Endodermal cell (in vitro differentiated cells): ENCODE measurements at regions not wholly inside any gene's neighbourhood (a gene's known extent, or its start where the extent isn't known, plus 50 kb on each side); places are given as distances from the start of the nearest gene placed in this dataset.

Source experiments
- DNase-seq: peaks from one replicate; pipeline ENCODE4 v3.0.0-alpha.2; 2017
- H3K27ac ChIP-seq: 2 replicates; pipeline ENCODE4 v1.5.1; 2013; ENCODE audit warnings: mild to moderate bottlenecking, low read depth, low read length, moderate library complexity
- H3K27me3 ChIP-seq: 2 replicates; pipeline ENCODE4 v1.6.1; 2013; ENCODE audit warnings: mild to moderate bottlenecking, low read length, moderate library complexity; ENCODE audit not compliant: insufficient read depth, control insufficient read depth, poor library complexity, severe bottlenecking
- H3K36me3 ChIP-seq: 2 replicates; pipeline ENCODE4 v1.7.0; 2013; ENCODE audit warnings: mild to moderate bottlenecking, low read length, moderate library complexity; ENCODE audit not compliant: control insufficient read depth, insufficient read depth
- H3K4me1 ChIP-seq: one replicate; pipeline ENCODE4 v1.7.0; 2013; ENCODE audit warnings: low read length; ENCODE audit not compliant: control insufficient read depth, insufficient read depth
- H3K4me3 ChIP-seq: 2 replicates; pipeline ENCODE4 v1.5.1; 2013; ENCODE audit warnings: mild to moderate bottlenecking, low read length, moderate library complexity
- H3K9ac ChIP-seq: 2 replicates; pipeline ENCODE4 v1.6.1; 2013; ENCODE audit warnings: mild to moderate bottlenecking, low read length, moderate library complexity; ENCODE audit not compliant: poor library complexity, severe bottlenecking; ENCODE audit errors: extremely low read depth
- H3K9me3 ChIP-seq: 2 replicates; pipeline ENCODE4 v1.6.1; 2013; ENCODE audit warnings: mild to moderate bottlenecking, low read length, moderate library complexity; ENCODE audit not compliant: control insufficient read depth
- H3K27ac Mint-ChIP-seq: 2 replicates; pipeline ENCODE4 v1.8.0; 2020; ENCODE audit warnings: mixed read lengths
- H3K27me3 Mint-ChIP-seq: 2 replicates; pipeline ENCODE4 v1.8.0; 2021; ENCODE audit warnings: mild to moderate bottlenecking, mixed read lengths; ENCODE audit not compliant: insufficient read depth
- H3K36me3 Mint-ChIP-seq: 2 replicates; pipeline ENCODE4 v1.8.0; 2020; ENCODE audit warnings: low read depth, mixed read lengths
- H3K4me1 Mint-ChIP-seq: 2 replicates; pipeline ENCODE4 v1.8.0; 2020; ENCODE audit warnings: mixed read lengths
- H3K4me3 Mint-ChIP-seq: 2 replicates; pipeline ENCODE4 v1.8.0; 2020; ENCODE audit warnings: mild to moderate bottlenecking, moderate library complexity, mixed read lengths
- H3K9me3 Mint-ChIP-seq: 2 replicates; pipeline ENCODE4 v1.8.0; 2020; ENCODE audit warnings: mild to moderate bottlenecking, mixed read lengths
- WGBS, 2 experiments: methylation state at CpG; one replicate each; pipeline versions ENCODE4 v1.1.5 to v1.1.7; 2013; ENCODE audit warnings: missing lambda C conversion rate in 2 of 2, mixed read lengths in 1 of 2; ENCODE audit not compliant: insufficient coverage in 1 of 2, insufficient read length in 1 of 2; 5-methylcytosine and 5-hydroxymethylcytosine counted together
- TF ChIP-seq, protein P1 (sequence below): fragments of 200-600 bp; sonication (generic); conservative IDR thresholded peaks from 2 replicates; pipeline ENCODE4 v1.5.0; 2021; ENCODE audit warnings: antibody characterized with exemption, mild to moderate bottlenecking

DNA sequence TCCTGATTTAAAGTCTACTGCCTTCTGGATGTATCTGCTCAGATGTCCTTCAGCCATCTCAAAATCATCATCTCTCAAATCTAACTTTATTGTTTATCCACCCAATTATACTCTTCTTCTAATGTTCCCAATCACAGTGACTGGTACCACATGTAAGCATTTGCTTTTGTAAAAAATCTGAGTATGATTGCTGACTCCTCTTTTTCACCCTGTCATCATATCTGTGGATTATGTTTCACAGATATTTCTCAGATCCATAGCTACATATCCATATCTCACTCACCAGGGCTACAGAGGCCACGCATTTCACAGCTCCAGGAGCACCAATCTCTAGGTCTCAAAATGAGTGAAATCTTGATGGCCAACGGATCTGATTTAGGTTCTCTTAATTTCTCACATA is 76.1 kb downstream of the DHRS2 start:
- no peak overlapping the region for H3K4me3 Mint-ChIP-seq
- H3K27ac Mint-ChIP-seq, result no peak overlapping the region
- Histone ChIP-seq H3K9ac (no peak overlapping the region), H3K36me3 (no peaks in the 10 kb centered on the region), H3K27me3 (no peaks in the 10 kb centered on the region), H3K27ac (no peak overlapping the region), H3K4me3 (no peak overlapping the region), H3K4me1 (no peaks in the 10 kb centered on the region), H3K9me3 (peaks cover 24% of the 10 kb centered on the region)
- H3K9me3 Mint-ChIP-seq, result peaks cover 67% of the 10 kb centered on the region
- no peaks in the 10 kb centered on the region for H3K4me1 Mint-ChIP-seq
- H3K27me3 Mint-ChIP-seq, result no peaks in the 10 kb centered on the region
- TF ChIP-seq, protein P1, sequence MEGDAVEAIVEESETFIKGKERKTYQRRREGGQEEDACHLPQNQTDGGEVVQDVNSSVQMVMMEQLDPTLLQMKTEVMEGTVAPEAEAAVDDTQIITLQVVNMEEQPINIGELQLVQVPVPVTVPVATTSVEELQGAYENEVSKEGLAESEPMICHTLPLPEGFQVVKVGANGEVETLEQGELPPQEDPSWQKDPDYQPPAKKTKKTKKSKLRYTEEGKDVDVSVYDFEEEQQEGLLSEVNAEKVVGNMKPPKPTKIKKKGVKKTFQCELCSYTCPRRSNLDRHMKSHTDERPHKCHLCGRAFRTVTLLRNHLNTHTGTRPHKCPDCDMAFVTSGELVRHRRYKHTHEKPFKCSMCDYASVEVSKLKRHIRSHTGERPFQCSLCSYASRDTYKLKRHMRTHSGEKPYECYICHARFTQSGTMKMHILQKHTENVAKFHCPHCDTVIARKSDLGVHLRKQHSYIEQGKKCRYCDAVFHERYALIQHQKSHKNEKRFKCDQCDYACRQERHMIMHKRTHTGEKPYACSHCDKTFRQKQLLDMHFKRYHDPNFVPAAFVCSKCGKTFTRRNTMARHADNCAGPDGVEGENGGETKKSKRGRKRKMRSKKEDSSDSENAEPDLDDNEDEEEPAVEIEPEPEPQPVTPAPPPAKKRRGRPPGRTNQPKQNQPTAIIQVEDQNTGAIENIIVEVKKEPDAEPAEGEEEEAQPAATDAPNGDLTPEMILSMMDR, result no peak
- no peak for DNase-seq
- WGBS, 2 experiments, result 47 to 64% methylated on average over 2 of the region's 2 CpGs
- no peaks in the 10 kb centered on the region for H3K36me3 Mint-ChIP-seq

DNA sequence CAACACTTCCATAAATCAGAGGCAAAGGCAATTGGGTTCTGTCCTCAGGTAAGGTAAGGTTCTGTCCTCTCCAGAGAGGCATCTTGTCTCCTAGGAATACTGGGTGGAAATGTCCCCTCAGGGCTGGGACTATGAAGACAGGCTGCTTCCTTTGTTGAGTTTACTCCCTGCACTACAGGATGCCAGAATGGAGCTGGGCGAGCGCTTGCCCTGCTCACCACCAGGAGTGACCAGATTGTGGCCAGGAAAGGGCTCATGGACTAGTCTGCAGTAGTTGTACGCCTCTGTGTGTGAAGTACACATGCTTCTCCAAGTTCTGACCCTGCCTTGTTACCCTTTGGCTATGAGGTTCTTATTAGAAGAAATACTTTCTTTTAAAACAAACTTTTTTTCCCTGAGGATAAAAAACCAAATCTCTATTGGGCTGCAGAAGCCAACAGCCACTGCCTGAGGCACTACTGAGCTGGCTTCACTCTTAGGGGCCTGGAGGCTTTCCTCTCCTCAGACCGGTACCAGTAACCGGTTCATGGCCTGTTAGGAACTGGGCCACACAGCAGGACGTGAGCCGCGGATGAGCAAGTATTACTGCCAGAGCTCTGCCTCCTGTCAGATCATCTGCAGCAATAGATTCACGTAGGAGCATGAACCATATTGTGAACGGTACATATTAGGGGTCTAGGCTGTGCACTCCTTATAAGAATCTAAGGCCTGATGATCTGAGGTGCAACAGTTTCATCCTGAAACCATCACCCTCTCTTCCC is 83.2 kb downstream of the DHRS2 start:
- no peak for DNase-seq
- 87 to 92% methylated on average over 7 to 10 of the region's 10 CpGs for WGBS, 2 experiments
- Mint-ChIP-seq H3K27me3 (no peaks in the 10 kb centered on the region), H3K4me3 (no peak overlapping the region), H3K36me3 (no peaks in the 10 kb centered on the region), H3K4me1 (no peaks in the 10 kb centered on the region), H3K9me3 (peaks cover 26% of the 10 kb centered on the region), H3K27ac (no peak overlapping the region)
- TF ChIP-seq, protein P1, result no peak
- Histone ChIP-seq H3K9ac (no peak overlapping the region), H3K27ac (no peak overlapping the region), H3K4me1 (no peaks in the 10 kb centered on the region), H3K36me3 (no peaks in the 10 kb centered on the region), H3K4me3 (no peak overlapping the region), H3K9me3 (no peaks in the 10 kb centered on the region), H3K27me3 (no peaks in the 10 kb centered on the region)

DNA sequence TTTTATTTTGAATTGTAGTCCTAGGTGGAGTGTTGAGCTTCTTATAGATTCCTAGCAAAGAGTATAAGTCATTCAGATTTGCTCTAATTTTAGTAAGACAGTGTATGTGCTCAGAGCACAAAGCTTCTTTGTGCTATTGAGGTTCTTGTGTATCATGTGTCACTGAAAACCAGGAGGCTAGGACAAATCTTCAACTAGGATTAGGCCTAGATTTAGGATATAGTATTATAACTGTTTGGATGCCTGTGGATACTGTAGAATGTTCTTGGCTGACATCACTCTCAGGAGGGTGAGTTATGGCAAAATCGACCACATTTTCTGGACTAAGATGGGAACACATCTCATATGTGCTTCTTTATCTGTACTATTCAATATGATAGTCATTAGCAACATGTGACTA is 86.5 kb downstream of the DHRS2 start:
- 38 to 67% methylated on average over 1 of the region's 1 CpG for WGBS, 2 experiments
- Histone ChIP-seq H3K4me1 (no peaks in the 10 kb centered on the region), H3K36me3 (no peaks in the 10 kb centered on the region), H3K9ac (no peak overlapping the region), H3K27me3 (no peaks in the 10 kb centered on the region), H3K9me3 (no peaks in the 10 kb centered on the region), H3K4me3 (no peak overlapping the region), H3K27ac (no peak overlapping the region)
- H3K4me1 Mint-ChIP-seq, result no peaks in the 10 kb centered on the region
- no peak overlapping the region for H3K27ac Mint-ChIP-seq
- no peak overlapping the region for H3K4me3 Mint-ChIP-seq
- no peaks in the 10 kb centered on the region for H3K27me3 Mint-ChIP-seq
- TF ChIP-seq, protein P1, result no peak
- H3K36me3 Mint-ChIP-seq, result no peaks in the 10 kb centered on the region
- peaks cover 10% of the 10 kb centered on the region for H3K9me3 Mint-ChIP-seq
- DNase-seq, result no peak
